Endodermal cell (in vitro differentiated cells): ENCODE measurements at regions not wholly inside any gene's neighbourhood (a gene's known extent, or its start where the extent isn't known, plus 50 kb on each side); places are given as distances from the start of the nearest gene placed in this dataset.

Source experiments
- DNase-seq: peaks from one replicate; pipeline ENCODE4 v3.0.0-alpha.2; 2017
- H3K27ac ChIP-seq: 2 replicates; pipeline ENCODE4 v1.5.1; 2013; ENCODE audit warnings: mild to moderate bottlenecking, low read depth, low read length, moderate library complexity
- H3K27me3 ChIP-seq: 2 replicates; pipeline ENCODE4 v1.6.1; 2013; ENCODE audit warnings: mild to moderate bottlenecking, low read length, moderate library complexity; ENCODE audit not compliant: insufficient read depth, control insufficient read depth, poor library complexity, severe bottlenecking
- H3K36me3 ChIP-seq: 2 replicates; pipeline ENCODE4 v1.7.0; 2013; ENCODE audit warnings: mild to moderate bottlenecking, low read length, moderate library complexity; ENCODE audit not compliant: control insufficient read depth, insufficient read depth
- H3K4me1 ChIP-seq: one replicate; pipeline ENCODE4 v1.7.0; 2013; ENCODE audit warnings: low read length; ENCODE audit not compliant: control insufficient read depth, insufficient read depth
- H3K4me3 ChIP-seq: 2 replicates; pipeline ENCODE4 v1.5.1; 2013; ENCODE audit warnings: mild to moderate bottlenecking, low read length, moderate library complexity
- H3K9ac ChIP-seq: 2 replicates; pipeline ENCODE4 v1.6.1; 2013; ENCODE audit warnings: mild to moderate bottlenecking, low read length, moderate library complexity; ENCODE audit not compliant: poor library complexity, severe bottlenecking; ENCODE audit errors: extremely low read depth
- H3K9me3 ChIP-seq: 2 replicates; pipeline ENCODE4 v1.6.1; 2013; ENCODE audit warnings: mild to moderate bottlenecking, low read length, moderate library complexity; ENCODE audit not compliant: control insufficient read depth
- H3K27ac Mint-ChIP-seq: 2 replicates; pipeline ENCODE4 v1.8.0; 2020; ENCODE audit warnings: mixed read lengths
- H3K27me3 Mint-ChIP-seq: 2 replicates; pipeline ENCODE4 v1.8.0; 2021; ENCODE audit warnings: mild to moderate bottlenecking, mixed read lengths; ENCODE audit not compliant: insufficient read depth
- H3K36me3 Mint-ChIP-seq: 2 replicates; pipeline ENCODE4 v1.8.0; 2020; ENCODE audit warnings: low read depth, mixed read lengths
- H3K4me1 Mint-ChIP-seq: 2 replicates; pipeline ENCODE4 v1.8.0; 2020; ENCODE audit warnings: mixed read lengths
- H3K4me3 Mint-ChIP-seq: 2 replicates; pipeline ENCODE4 v1.8.0; 2020; ENCODE audit warnings: mild to moderate bottlenecking, moderate library complexity, mixed read lengths
- H3K9me3 Mint-ChIP-seq: 2 replicates; pipeline ENCODE4 v1.8.0; 2020; ENCODE audit warnings: mild to moderate bottlenecking, mixed read lengths
- WGBS, 2 experiments: methylation state at CpG; one replicate each; pipeline versions ENCODE4 v1.1.5 to v1.1.7; 2013; ENCODE audit warnings: missing lambda C conversion rate in 2 of 2, mixed read lengths in 1 of 2; ENCODE audit not compliant: insufficient coverage in 1 of 2, insufficient read length in 1 of 2; 5-methylcytosine and 5-hydroxymethylcytosine counted together
- TF ChIP-seq, protein P1 (sequence below): fragments of 200-600 bp; sonication (generic); conservative IDR thresholded peaks from 2 replicates; pipeline ENCODE4 v1.5.0; 2021; ENCODE audit warnings: antibody characterized with exemption, mild to moderate bottlenecking

DNA sequence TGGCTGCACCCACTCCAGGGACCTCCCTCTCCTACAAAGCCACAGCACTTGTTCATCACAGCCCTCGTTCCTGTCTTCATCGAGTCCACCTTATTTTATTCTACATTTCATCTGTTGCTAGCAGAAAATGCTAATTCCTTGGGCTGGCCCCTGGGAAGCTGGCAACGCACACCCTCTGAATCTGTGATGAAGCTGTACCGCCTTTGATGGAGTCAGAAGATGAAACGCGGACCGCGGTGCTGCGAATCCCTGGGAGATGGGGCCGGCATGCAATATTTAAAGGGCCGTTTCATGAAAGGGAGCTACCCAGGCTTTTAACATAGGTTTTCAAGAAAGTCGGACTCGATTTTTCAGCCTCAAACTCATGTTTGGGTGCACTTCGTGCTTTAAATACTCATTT is 88.5 kb downstream of the NPTX2 start:
- TF ChIP-seq, protein P1, sequence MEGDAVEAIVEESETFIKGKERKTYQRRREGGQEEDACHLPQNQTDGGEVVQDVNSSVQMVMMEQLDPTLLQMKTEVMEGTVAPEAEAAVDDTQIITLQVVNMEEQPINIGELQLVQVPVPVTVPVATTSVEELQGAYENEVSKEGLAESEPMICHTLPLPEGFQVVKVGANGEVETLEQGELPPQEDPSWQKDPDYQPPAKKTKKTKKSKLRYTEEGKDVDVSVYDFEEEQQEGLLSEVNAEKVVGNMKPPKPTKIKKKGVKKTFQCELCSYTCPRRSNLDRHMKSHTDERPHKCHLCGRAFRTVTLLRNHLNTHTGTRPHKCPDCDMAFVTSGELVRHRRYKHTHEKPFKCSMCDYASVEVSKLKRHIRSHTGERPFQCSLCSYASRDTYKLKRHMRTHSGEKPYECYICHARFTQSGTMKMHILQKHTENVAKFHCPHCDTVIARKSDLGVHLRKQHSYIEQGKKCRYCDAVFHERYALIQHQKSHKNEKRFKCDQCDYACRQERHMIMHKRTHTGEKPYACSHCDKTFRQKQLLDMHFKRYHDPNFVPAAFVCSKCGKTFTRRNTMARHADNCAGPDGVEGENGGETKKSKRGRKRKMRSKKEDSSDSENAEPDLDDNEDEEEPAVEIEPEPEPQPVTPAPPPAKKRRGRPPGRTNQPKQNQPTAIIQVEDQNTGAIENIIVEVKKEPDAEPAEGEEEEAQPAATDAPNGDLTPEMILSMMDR = no peak
- 77 to 81% methylated on average over 12 to 14 of the region's 14 CpGs for WGBS, 2 experiments
- H3K4me1 Mint-ChIP-seq = no peaks in the 10 kb centered on the region
- peaks cover 12% of the 10 kb centered on the region for H3K27me3 Mint-ChIP-seq
- Histone ChIP-seq H3K27me3 (no peaks in the 10 kb centered on the region), H3K27ac (no peak overlapping the region), H3K36me3 (no peaks in the 10 kb centered on the region), H3K9me3 (no peaks in the 10 kb centered on the region), H3K4me1 (no peaks in the 10 kb centered on the region), H3K4me3 (no peak overlapping the region), H3K9ac (no peak overlapping the region)
- no peaks in the 10 kb centered on the region for H3K36me3 Mint-ChIP-seq
- no peak overlapping the region for H3K27ac Mint-ChIP-seq
- H3K9me3 Mint-ChIP-seq = no peaks in the 10 kb centered on the region
- no peak overlapping the region for H3K4me3 Mint-ChIP-seq
- DNase-seq = no peak

DNA sequence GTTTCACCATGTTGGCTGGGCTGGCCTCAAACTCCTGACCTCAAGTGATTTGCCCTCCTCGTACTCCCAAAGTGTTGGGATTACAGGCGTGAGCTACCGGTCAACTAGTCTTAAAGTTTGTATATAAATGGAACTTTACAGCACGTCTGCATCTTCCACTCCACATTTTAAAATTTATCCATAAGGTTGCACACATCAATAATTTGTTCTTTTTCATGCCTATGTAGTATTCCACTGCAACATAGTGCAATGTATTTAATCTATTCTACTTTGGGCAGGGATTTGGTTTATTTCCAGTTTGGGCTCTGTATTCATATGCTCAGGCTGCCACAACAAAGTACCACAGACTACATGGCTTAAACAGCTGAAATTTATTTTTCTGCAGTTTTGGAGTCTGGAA is 90.0 kb downstream of the NPTX2 start:
- no peak overlapping the region for H3K27ac Mint-ChIP-seq
- H3K27ac ChIP-seq = no peak overlapping the region
- no peaks in the 10 kb centered on the region for H3K9me3 Mint-ChIP-seq
- H3K36me3 Mint-ChIP-seq = no peaks in the 10 kb centered on the region
- no peaks in the 10 kb centered on the region for H3K4me1 ChIP-seq
- H3K4me3 Mint-ChIP-seq = no peak overlapping the region
- WGBS, 2 experiments = 84% methylated on average over 4 of the region's 4 CpGs; no CpG with 5 or more reads in 1 of the 2 experiments
- no peaks in the 10 kb centered on the region for H3K4me1 Mint-ChIP-seq
- no peaks in the 10 kb centered on the region for H3K36me3 ChIP-seq
- DNase-seq = no peak
- no peak overlapping the region for H3K9ac ChIP-seq
- peaks cover 12% of the 10 kb centered on the region for H3K27me3 Mint-ChIP-seq
- no peaks in the 10 kb centered on the region for H3K27me3 ChIP-seq
- H3K4me3 ChIP-seq = no peak overlapping the region
- TF ChIP-seq, protein P1 = no peak
- no peaks in the 10 kb centered on the region for H3K9me3 ChIP-seq

DNA sequence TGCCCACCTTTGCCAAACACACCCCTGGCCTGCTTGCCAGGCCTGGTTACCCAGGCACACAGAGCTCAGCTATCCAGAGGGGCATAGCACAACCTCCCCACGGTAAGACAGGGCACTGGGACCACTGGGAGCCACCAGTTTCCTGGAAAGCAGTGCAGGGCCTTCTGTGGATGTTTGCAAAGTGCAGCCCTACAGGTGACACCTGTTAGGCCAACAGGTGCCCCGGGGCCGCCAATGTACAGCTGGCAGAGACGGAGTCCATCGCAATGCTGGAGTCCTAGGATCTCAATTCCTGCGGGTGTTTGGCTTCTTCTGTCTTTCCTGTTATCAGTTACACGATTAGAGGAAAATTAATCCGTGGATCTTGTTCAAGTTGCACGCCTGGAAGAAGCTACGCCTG is 94.9 kb downstream of the NPTX2 start:
- H3K9ac ChIP-seq = no peak overlapping the region
- no peaks in the 10 kb centered on the region for H3K27me3 ChIP-seq
- H3K4me1 Mint-ChIP-seq = no peaks in the 10 kb centered on the region
- no peak overlapping the region for H3K4me3 Mint-ChIP-seq
- no peak overlapping the region for H3K4me3 ChIP-seq
- no peaks in the 10 kb centered on the region for H3K9me3 ChIP-seq
- H3K36me3 Mint-ChIP-seq = no peaks in the 10 kb centered on the region
- no peak overlapping the region for H3K27ac Mint-ChIP-seq
- no peak for DNase-seq
- no peaks in the 10 kb centered on the region for H3K36me3 ChIP-seq
- no peak overlapping the region for H3K27ac ChIP-seq
- WGBS, 2 experiments = 93 to 96% methylated on average over 10 of the region's 10 CpGs
- peaks cover 2% of the 10 kb centered on the region for H3K27me3 Mint-ChIP-seq
- no peaks in the 10 kb centered on the region for H3K4me1 ChIP-seq
- H3K9me3 Mint-ChIP-seq = no peaks in the 10 kb centered on the region
- TF ChIP-seq, protein P1 = no peak
